GM21723 (cell line): ENCODE measurements at regions not wholly inside any gene's neighbourhood (a gene's known extent, or its start where the extent isn't known, plus 50 kb on each side); places are given as distances from the start of the nearest gene placed in this dataset.

Experiments used
- ATAC-seq: cut with Tn5 transposase; IDR thresholded peaks from one replicate; pipeline ENCODE4 v1.9.1; 2021; ENCODE audit warnings: mild to moderate bottlenecking, moderate library complexity; ENCODE audit not compliant: unreplicated experiment

GRCh38 chr16:85497622-85498314, 115.4 kb upstream of the GSE1 start:
- no peak for ATAC-seq

- no peak for ATAC-seq
These were observed 114.5 kb upstream of the GSE1 start for GRCh38 chr16:85498607-85499006.

GRCh38 chr16:85500220-85500619, 112.9 kb upstream of the GSE1 start:
- no peak for ATAC-seq

- ATAC-seq = no peak
These were observed 111.2 kb upstream of the GSE1 start for GRCh38 chr16:85501900-85502299.

- ATAC-seq = no peak
These were observed 110.8 kb upstream of the GSE1 start for GRCh38 chr16:85502357-85502756.

GRCh38 chr16:85503679-85504231, 109.4 kb upstream of the GSE1 start:
- no peak for ATAC-seq

- ATAC-seq = no peak
These were observed 108.9 kb upstream of the GSE1 start for GRCh38 chr16:85504242-85504641.

- ATAC-seq = no peak
These were observed 107.1 kb upstream of the GSE1 start for GRCh38 chr16:85505794-85506634.

GRCh38 chr16:85506635-85506911, 106.5 kb upstream of the GSE1 start:
- ATAC-seq = no peak

GRCh38 chr16:85507342-85507741, 105.8 kb upstream of the GSE1 start:
- ATAC-seq = no peak

GRCh38 chr16:85508388-85508787, 104.7 kb upstream of the GSE1 start:
- ATAC-seq = no peak

- no peak for ATAC-seq
These were observed 104.1 kb upstream of the GSE1 start for GRCh38 chr16:85508993-85509392.

- ATAC-seq = no peak
These were observed 103.0 kb upstream of the GSE1 start for GRCh38 chr16:85510041-85510659.

GRCh38 chr16:85511938-85512807, 100.9 kb upstream of the GSE1 start:
- ATAC-seq = no peak

GRCh38 chr16:85512808-85513115, 100.4 kb upstream of the GSE1 start:
- no peak for ATAC-seq

GRCh38 chr16:85513180-85513579, 99.9 kb upstream of the GSE1 start:
- no peak for ATAC-seq

- no peak for ATAC-seq
These were observed 99.5 kb upstream of the GSE1 start for GRCh38 chr16:85513649-85514048.

- ATAC-seq = no peak
These were observed 98.9 kb upstream of the GSE1 start for GRCh38 chr16:85514295-85514597.

- ATAC-seq = no peak
These were observed 98.4 kb upstream of the GSE1 start for GRCh38 chr16:85514598-85515318.

- ATAC-seq = no peak
These were observed 97.8 kb upstream of the GSE1 start for GRCh38 chr16:85515319-85515745.
